Stimulated activated CD4-positive, alpha-beta T cell treated with anti-CD3 and anti-CD28 coated beads, Interleukin-12 subunit alpha, Interleukin-12 subunit beta, amount 100 ng/mL, for 4 hours (primary cell): ENCODE measurements at regions not wholly inside any gene's neighbourhood (a gene's known extent, or its start where the extent isn't known, plus 50 kb on each side); places are given as distances from the start of the nearest gene placed in this dataset.
"Not testable (repeated sequence)": the region's sequence is repeated elsewhere in the genome, so short reads cannot be mapped to it uniquely, and the experiment has no call there.

Source experiments
- DNase-seq: peaks from one replicate; pipeline ENCODE4 v3.0.0-alpha.2; 2020

DNA sequence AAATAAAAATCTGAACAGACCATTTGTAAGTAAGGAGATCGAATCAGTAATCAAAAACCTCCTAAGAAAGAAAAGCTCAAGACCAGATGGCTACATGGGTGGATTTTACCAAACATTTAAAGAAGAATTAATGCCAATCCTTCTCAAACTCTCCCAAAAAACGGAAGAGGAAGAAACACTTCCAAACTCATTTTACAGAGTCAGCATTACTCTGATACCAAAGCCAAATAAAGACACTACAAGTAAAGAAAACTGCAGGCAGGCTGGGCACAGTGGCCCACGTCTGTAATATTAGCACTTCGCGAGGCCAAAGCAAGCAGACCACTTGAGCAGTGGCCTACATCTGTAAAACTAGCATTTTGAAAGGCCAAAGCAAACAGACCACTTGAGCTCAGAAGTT is 159.8 kb downstream of the DPY19L2 start:
- DNase-seq, result no peak

DNA sequence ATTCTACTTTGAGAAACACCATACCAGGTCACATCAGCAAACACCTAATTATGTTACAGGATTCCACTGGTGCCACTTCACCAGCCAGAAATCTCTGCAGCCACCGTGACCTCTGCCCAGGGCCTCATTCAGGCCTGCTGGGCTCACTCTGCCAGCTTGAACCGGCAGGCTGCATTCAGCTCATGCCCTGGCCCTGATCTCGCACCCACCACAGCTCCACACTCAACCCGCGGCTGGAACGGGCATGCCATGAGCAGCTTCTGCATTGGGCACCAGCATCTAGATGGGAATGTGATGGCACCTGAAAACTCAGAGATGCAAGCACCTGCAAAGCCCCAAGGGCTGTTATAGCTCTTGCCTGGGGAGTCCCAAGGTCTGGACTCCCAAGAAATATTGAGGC is 168.7 kb downstream of the DPY19L2 start:
- DNase-seq, result no peak

DNA sequence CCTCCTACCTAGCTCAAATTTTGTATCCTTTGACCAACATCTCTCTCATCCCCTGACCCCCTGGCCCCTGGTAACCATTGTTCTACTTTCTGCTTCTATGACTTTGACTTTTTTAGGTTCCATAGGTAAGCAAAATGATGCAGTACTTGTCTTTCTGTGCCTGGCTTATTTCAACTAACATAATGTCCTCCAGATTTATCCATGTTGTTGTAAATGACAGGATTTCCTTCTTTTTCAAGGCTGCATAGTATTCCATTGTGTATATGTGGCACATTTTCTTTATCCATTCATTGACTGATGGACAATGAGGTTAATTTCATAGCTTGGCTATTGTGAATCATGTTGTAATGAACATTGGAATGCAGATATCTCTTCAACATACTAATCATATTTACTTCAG is 170.1 kb downstream of the DPY19L2 start:
- DNase-seq, result no peak

DNA sequence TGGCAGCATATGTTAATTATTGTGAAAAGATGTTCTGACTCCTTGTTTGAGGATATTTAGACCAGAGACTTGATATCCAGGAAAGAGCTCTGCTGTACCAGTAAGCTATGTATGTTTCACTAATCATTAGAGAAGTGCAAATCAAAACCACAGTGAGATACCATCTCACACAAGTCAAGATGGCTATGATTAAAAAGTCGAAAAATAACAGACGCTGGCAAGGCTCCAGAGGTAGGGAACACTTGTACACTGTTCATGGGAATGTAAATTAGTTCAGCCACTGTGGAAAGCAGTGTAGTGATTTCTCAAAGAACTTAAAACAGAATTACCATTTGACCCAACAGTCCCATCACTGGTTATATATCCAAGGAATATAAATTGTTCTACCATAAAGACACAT is 171.6 kb downstream of the DPY19L2 start:
- no peak for DNase-seq

DNA sequence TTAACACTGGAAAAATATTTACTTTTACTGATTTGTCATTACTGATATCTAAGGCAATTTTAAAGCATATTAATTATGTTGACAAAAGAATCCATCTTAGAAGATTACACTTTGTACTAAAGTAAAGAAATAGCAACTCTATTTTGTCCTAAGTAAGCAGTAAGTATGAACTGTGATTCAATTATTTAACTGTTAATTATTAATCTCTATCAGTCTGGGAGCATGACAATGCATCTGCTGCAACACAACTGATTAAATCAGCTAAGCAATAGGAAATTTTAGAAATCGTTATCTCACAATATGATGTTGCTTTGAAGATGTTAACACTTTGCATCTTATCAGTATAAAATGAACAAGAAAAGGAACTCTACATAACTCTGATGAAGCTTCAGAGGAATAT is 172.3 kb downstream of the DPY19L2 start:
- no peak for DNase-seq

DNA sequence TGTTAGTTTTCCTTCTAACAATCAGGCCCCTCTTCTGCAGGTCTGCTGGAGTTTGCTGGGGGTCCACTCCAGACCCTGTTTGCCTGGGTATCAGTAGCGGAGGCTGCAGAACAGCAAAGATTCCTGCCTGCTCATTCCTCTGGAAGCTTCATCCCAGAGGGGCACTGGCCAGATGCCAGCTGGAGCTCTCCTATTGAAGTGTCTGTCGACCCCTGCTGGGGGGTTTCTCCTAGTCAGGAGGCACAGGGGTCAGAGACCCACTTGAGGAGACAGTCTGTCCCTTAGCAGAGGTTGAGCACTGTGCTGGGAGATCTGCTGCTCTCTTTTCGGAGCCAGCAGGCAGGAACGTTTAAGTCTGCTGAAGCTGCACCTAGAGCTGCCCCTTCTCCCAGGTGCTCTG is 174.9 kb downstream of the DPY19L2 start:
- DNase-seq, result not testable (repeated sequence)

DNA sequence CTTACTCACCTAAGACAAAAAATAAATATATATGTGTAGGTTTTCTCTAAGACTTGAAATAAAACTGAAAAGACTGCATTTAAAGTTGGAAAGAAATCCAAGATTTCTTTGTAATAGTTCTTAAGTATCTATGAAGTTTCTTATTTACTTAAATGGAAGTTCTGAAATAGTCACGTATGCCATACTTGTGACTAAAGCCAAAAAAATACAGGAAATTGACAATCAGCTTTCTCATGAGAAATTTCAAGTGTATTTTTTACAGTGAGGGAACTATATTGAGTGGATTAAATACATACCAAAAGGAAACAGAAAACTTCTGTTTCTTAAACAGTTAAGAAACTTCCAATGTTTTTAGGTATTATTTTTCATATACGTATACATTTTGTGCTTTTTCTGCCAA is 188.1 kb downstream of the DPY19L2 start:
- no peak for DNase-seq

DNA sequence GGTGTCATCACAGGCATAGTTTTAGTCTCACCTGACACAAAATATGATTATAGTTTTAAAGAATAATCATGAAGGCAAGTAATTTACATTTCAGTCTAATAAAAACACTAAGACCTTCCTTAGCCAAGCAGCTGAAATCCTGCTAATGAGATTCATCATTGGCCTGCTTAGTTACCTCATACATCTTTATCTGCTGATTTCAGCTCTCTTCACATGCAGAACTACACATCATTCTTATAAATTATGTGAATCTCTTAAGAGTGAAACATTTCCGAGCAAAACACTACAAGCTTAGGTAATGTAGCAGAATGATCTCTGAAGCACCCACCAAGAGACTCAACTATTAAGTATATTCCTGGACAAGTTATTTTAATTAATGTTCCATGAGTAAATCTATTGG is 198.1 kb downstream of the DPY19L2 start:
- DNase-seq, result no peak

DNA sequence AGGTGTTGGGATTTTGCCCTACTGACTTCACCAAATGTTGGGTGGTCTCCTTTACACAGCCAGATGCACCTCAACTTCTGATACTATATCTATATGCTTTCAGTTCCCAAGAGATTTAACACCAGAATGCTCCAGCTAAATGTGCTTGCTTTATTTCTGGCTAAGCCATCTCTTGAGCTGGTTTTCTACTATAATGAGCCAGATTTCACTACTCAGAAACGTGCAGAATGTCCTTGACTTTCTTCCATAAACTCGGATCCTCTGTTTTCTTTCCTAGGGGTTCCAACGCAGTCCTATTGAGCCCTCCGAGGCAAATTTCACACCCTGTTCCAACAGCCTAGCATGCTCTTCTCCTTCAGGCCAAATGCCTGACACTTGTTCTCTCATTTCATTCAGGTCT is 200.3 kb downstream of the DPY19L2 start:
- no peak for DNase-seq

DNA sequence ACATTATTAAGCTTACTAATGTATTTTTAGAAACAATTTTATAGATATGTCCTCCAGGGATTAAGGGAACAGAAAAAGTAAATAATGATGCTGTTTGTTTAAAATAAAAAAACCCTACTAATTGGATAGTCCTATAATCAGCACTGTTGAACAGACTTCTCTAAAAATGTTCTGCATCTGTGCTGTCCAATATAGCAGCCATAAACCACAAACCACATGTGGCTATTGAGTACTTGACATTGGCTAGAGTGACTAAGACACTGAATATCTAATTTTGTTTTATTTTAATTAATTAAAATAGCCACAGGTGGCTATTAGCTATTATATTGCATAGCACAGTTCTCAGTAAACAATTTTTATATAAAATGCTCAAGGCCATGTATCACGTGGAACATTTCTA is 210.4 kb downstream of the DPY19L2 start:
- DNase-seq, result no peak

DNA sequence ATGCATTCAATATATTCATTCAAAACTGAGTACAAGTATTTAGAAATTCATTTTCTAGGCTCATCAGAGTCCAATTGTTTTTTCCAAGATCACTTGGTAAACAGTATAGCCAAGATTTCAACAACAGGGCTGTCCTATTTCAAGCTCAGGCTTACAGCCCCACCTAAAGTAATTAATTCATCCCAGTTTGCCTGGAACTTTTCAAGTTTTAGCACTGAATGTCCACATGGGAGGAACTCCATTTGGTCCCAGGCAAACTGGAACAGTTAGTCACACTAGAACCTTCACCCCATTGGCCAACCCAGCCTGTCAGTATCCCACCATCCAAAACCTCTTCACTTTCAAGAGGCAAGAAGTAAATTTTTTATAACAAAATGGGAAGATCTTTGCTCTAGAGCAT is 210.9 kb downstream of the DPY19L2 start:
- no peak for DNase-seq

DNA sequence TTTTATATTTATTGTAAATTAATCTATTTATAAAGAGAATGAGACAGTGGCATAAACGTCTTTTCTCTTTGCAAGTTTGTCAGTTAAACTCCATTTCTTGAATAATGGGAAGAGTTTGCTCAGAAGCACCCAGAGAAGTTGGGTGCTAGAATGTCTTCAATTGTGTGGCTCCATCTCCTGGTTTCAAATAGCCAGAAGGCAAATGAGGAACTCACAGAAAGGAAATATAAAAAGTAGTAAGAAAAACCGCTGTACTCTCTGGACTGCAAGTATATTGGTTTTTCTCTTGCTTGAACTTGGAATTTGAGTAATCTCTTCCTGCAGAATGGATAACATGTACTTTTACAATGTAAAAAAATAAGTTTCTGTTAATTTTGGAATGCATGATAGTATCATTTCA is 217.5 kb downstream of the DPY19L2 start:
- no peak for DNase-seq

DNA sequence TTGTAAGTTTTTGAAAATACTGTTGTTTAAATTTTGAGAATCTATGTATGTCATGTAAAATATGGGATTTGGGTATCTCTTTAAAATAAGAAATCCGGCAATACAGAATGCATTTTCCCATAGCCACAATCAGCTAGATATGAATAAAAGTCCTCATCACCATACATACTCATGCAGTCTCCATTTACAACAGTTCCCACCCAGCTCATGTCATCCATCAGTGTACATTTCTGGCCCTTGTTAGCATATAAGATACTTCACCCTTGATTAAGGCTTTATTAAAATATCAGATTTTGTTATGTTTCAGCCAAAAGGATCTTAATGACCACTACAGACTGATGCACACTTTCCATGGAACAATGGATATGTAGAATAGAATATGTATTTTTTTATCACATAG is 218.0 kb downstream of the DPY19L2 start:
- no peak for DNase-seq

DNA sequence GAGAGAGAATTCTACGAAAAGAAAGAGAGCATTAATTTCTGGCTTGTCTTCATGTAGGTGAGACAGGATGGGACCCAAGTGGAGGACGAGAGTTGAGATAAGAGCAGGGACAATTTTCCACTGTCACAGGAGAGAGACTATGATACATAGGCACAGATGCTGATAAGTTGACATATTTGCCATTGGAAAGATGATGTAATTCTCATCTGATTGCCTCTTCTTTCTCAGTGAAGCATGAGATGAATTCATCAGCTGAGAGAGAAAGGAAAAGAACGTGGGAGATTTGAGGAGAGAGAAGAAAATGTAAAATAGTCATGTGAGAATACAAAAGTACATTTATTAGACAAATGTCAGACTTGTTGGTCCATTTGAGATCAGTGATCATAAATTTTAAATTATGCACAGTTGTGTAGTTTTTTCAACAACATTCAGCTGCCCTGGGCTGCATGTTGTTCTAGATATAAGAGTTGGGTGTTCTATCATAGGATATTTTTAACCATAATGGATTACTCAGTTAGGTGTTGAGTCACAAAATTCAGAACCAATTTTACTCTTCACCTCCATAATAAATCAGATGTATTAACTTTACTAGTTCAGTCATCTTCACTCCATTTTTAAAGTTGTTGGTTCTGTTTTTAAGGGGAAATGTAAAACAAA is 222.9 kb downstream of the DPY19L2 start:
- no peak for DNase-seq

DNA sequence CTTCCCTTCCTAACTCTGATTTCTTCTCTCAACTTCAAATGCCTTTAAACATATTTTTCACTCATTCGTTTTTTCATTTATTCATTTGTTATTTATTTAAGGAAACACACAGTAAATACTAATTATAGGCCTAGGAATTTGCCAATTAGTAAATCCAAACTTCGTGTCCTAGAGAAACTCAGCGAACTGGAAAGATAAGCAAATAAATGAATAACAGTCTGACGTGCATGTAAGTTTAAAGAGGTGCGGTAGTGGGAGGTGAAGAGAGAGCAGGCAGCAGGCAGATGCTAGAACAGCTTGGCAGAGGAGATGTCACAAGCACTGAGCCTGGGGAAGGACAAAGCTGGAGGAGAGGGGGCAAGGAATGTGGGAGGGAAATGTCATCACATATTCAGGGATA is 228.2 kb downstream of the DPY19L2 start:
- no peak for DNase-seq

DNA sequence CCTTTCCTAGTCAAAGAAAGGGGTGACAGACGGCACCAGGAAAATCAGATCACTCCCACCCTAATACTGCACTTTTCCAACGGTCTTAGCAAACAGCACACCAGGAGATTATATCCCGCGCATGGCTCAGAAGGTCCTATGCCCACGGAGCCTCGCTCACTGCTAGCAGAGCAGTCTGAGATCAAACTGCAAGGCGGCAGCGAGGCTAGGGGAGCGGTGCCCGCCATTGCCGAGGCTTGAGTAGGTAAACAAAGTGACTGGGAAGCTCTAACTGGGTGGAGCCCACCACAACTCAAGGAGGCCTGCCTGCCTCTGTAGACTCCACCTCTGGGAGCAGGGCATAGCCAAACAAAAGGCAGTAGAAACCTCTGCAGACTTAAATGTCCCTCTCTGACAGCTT is 233.9 kb downstream of the DPY19L2 start:
- not testable (repeated sequence) for DNase-seq

DNA sequence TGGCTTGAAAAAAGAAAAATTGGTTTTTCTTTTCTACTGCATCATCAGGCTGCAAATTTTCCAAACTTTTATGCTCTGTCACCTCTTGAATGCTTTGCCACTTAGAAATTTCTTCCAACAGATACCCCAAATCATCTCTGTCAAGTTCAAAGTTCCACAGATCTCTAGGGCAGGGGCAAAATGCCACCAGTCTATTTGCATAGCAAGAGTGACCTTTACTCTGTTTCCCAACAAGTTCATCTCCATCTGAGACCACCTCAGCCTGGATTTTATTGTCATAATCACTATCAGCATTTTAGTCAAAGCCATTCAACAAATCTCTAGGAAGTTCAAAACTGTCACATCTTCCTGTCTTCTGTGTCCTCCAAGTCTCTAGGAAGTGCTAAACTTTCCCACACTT is 240.3 kb downstream of the DPY19L2 start:
- not testable (repeated sequence) for DNase-seq

DNA sequence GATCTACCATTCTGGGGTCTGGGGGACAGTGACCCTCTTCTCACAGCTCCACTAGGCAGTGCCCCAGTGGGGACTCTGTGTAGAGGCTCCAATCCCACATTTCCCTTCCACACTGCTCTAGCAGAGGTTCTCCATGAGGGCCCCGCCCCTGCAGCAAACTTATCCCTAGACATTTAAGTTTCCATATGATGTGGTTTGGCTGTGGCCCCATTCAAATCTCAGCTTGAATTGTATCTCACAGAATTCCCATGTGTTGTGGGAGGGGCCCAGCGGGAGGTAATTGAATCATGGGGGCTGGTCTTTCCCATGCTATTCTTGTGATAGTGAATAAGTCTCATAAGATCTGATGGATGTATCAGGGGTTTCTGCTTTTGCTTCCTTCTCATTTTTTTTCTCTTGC is 241.3 kb downstream of the DPY19L2 start:
- DNase-seq, result not testable (repeated sequence)

DNA sequence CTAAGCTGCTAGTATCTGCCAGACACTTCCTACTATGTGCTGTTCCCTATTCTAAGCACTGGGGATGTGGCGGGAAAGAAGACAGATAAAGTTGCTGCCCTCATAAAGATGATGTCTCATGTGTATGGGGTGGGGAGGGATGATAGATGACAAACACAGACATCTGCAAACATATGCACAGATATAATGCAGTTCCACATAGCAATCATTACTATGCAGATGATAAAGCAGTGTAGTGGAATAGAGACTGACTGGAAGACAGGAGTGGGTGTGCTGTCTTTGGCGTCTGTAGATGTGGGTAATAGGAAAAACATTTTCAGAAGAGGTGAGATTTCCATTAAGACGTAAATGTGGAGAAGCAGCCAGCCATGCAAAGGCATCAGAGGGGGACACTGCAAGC is 243.6 kb downstream of the DPY19L2 start:
- DNase-seq, result no peak

DNA sequence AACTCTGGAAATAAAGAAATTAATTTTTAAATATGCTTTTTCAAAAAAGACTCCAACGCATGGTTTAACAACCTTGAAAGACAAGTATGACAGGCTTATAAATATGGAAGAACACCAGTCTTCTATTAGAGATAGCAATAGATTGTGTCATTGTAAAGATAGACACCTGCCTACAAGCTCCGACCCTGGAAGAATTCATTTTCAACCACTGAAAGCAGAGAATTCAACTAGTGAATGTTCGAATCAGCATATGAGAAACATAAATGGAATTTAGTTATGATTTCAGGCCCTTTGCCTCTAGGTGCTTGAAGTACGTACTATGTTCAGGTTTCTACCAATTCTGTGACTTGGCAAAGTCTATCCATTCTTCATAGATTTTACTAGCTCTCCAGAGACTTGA is 244.5 kb downstream of the DPY19L2 start:
- no peak for DNase-seq

DNA sequence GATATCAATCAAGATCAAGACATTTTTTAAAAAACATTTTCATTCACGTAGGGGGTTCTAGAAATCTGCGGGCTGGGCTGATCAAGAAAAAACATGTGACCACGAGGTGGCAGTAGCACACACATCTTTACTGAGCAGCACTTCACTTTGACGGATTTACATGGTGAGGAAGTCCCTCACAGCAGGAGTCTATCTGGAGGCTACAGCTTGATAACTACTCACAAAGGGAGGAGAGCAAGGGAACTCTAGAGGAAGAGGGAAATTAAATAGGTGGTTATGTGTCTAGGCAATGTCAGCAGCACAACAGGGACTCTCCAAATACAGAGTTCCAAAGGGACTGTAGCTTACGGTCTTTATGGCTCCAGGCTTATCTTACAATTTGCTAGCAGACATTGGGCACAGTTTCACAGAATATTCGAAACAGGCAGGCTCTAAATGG is 248.1 kb downstream of the DPY19L2 start:
- DNase-seq, result peak; percentile 3

DNA sequence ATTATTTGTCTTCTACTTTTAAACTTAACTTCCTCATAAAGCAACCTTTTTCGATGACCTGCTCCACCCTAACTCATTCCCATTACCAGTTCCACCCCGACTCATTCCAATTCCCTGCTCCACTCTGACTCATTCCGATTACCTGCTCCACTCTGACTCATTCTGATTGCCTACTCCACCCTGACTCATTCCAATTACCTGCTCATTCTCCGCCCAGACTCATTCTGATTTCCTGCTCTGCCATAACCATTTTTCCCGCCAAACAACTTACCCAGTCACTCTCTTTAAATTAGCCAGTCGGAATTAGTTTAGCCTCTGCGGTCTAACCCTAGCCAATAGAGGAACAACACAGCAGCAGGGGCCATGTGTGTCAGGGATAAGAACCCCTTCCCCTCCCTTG is 249.1 kb downstream of the DPY19L2 start:
- DNase-seq, result no peak

DNA sequence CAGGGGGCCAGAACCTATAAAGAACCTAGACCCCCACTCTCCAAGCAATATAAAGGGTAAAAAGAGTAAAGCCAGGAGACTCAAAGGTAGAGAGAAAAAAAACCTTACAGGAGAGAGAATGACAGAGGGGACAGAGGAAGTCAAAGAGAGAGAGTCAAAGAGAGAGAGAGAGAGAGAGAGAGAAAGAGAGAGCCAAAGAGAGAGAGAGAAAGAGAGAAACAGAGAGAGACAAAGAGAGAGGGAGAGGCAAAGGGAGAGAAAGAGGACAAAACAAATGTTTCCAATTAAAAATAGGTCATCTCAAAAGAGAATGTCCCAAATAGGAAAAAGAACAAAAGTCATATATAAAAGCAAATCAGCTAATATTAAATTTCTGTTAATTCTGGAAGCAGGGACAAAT is 251.5 kb downstream of the DPY19L2 start:
- no peak for DNase-seq

DNA sequence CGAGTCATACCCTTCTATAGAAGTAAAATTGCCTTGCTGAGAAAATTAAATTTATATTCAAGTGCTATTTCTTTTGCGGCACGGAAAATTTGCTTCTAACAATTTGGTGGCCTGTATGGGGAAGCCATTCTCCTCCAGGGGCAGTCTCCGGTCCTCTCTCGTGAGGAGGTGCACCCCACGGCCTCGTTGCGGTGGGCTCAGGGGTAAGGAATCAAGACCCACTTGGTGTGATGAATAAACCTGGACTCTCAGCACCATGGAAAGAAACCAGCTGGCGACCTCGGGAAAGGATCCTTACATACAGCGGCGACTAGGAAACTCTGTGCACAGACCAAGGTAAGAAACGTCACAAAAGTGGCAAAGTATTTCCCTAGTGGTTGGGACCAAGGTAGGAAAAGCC is 252.9 kb downstream of the DPY19L2 start:
- no peak for DNase-seq

DNA sequence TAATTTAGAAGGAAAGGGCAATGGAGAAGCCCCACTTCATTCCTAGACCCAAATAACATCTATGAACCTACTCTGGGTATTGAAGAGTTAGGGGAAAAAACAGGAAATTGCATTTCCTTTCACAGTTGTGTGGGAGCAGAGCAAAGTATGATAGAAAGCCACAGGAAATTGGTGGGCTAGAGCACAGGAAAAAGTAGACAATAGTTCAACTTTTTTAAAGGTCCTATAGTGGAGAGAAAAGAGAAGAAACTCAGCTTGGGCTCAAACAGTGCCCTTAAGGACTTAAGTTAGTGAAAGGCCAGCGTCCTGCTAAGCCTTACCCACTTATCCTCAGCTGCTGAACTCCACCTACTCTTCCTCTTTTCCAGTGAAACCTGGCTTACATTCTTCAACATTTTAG is 258.1 kb downstream of the DPY19L2 start:
- no peak for DNase-seq

DNA sequence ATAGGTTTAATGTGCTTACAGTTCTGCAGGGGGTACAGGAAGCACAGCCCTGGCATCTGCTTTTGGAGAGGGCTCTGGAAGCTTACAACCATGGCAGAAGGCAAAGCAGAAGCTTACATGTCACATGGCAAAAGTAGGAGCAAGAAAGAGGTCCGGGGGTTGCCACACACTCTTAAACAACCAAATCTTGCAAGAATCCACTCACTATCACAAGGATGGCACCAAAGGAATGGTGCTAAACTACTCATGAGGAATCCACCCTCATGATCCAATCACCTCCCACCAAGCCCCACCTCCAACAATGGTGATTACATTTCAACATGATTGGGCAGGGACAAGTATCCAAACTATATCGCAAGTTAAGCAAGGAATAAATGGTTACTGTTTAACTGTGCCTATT is 255.8 kb upstream of the AVPR1A start:
- DNase-seq, result no peak
